Prostate gland (tissue), 2 donors: ENCODE measurements at regions not wholly inside any gene's neighbourhood (a gene's known extent, or its start where the extent isn't known, plus 50 kb on each side); places are given as distances from the start of the nearest gene placed in this dataset.

Experiments used
- DNase-seq: peaks from one replicate; pipeline ENCODE4 v3.0.0-alpha.2; 2019; ENCODE audit warnings: low spot score
- H3K27ac ChIP-seq, 2 donors: fragments of 200-600 bp; sonication (generic); 2 replicates each; pipeline ENCODE4 v1.5.1; 2017 to 2019
- H3K27me3 ChIP-seq: fragments of 200-600 bp; sonication (generic); replicated peaks from 2 replicates; pipeline ENCODE4 v1.5.1; 2019; ENCODE audit not compliant: insufficient read depth
- H3K36me3 ChIP-seq, 2 donors: fragments of 200-600 bp; sonication (generic); 1 replicate in 1 of 2; 2 replicates in 1 of 2; pipeline versions ENCODE4 v1.5.1 to v1.8.1; 2017 to 2019
- H3K4me1 ChIP-seq: fragments of 200-600 bp; sonication (generic); replicated peaks from 2 replicates; pipeline ENCODE4 v1.5.1; 2019
- H3K4me3 ChIP-seq, 2 donors: fragments of 200-600 bp; sonication (generic); 2 replicates each; pipeline ENCODE4 v1.5.1; 2017 to 2019
- H3K9me3 ChIP-seq: fragments of 200-600 bp; sonication (generic); 2 replicates; pipeline ENCODE4 v1.5.1; 2017
- POLR2A ChIP-seq: fragments of 450-650 bp; IDR thresholded peaks from one replicate; pipeline ENCODE4 v1.6.1; 2016; ENCODE audit warnings: antibody characterized with exemption, mild to moderate bottlenecking
- POLR2AphosphoS5 ChIP-seq: sonication (generic); formaldehyde crosslinking; IDR thresholded peaks from one replicate; pipeline ENCODE4 v1.6.1; 2017; ENCODE audit warnings: antibody characterized with exemption
- WGBS: methylation state at CpG from one replicate; pipeline ENCODE4 v1.1.5; 2018; 5-methylcytosine and 5-hydroxymethylcytosine counted together
- intact Hi-C: fragments of 100-400 bp; cut with DNase I; formaldehyde crosslinking; loops from one replicate; pipeline ENCODE4 v1.14.2; 2022
- TF ChIP-seq, protein P1 (sequence below), 4 experiments: fragments of 200-600 bp in 2 of 4; fragments of 450-650 bp in 2 of 4; sonication (generic) in 2 of 4; IDR thresholded peaks; 1 replicate in 3 of 4; 2 replicates in 1 of 4; pipeline ENCODE4 v1.5.1; 2016 to 2019; ENCODE audit warnings: antibody characterized with exemption in 4 of 4, mild to moderate bottlenecking in 2 of 4, moderate library complexity in 2 of 4

DNA sequence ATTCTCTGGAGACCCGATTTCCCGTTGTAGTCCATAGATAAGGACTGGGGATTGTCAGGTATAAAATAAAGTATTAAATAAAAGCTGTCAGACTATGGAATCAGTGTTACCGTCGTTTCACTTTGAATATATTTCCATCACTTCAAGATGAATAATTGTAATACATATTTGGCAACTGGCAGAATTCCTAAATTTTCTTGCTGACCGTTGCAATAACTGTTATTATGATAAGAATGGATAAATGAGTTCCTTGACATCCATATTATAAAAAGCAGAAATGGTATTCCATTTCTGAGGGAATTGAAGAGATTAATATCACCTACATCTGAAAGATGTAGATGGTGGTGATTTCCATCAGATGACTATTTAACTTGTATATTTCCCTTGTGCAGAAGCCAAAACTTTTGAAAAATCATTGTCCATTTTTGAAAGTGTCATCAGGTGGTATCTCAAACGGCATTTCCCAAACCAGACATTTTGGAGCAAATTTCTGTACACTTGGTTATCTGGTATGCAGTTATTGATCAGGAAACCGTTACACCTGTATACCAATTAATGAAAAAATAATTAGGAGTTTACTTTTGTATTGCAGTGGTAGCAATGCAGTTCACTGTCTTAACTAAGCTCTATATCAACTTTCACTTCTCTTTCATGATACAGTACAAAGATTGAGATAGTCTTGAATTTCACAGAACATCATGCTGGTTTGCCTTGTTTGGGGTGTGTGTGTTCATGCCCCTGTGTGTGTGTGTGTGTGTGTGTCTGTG is 878.5 kb downstream of the PCDH18 start:
- TF ChIP-seq POLR2A: no peak
- TF ChIP-seq, protein P1, sequence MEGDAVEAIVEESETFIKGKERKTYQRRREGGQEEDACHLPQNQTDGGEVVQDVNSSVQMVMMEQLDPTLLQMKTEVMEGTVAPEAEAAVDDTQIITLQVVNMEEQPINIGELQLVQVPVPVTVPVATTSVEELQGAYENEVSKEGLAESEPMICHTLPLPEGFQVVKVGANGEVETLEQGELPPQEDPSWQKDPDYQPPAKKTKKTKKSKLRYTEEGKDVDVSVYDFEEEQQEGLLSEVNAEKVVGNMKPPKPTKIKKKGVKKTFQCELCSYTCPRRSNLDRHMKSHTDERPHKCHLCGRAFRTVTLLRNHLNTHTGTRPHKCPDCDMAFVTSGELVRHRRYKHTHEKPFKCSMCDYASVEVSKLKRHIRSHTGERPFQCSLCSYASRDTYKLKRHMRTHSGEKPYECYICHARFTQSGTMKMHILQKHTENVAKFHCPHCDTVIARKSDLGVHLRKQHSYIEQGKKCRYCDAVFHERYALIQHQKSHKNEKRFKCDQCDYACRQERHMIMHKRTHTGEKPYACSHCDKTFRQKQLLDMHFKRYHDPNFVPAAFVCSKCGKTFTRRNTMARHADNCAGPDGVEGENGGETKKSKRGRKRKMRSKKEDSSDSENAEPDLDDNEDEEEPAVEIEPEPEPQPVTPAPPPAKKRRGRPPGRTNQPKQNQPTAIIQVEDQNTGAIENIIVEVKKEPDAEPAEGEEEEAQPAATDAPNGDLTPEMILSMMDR (IDR thresholded peaks at IDR 0.05): no peak
- no peak for TF ChIP-seq POLR2AphosphoS5
- H3K9me3 ChIP-seq: no peaks in the 10 kb centered on the region
- H3K27ac ChIP-seq: no peak overlapping the region
- WGBS: 86% methylated on average over 7 of the region's 7 CpGs
- H3K27me3 ChIP-seq: no peaks in the 10 kb centered on the region
- H3K36me3 ChIP-seq: no peaks in the 10 kb centered on the region
- DNase-seq: no peak
- no peaks in the 10 kb centered on the region for H3K4me1 ChIP-seq
- H3K4me3 ChIP-seq: no peak overlapping the region
- intact Hi-C loops: no loop called here

- TF ChIP-seq, protein P1 (IDR thresholded peaks at IDR 0.05): no peak
- TF ChIP-seq POLR2AphosphoS5 (no peak), POLR2A (no peak)
- Histone ChIP-seq H3K27me3 (no peaks in the 10 kb centered on the region), H3K4me3 (no peak overlapping the region), H3K9me3 (no peaks in the 10 kb centered on the region), H3K4me1 (no peaks in the 10 kb centered on the region), H3K36me3 (no peaks in the 10 kb centered on the region), H3K27ac (no peak overlapping the region)
- intact Hi-C loops: no loop called here
- no peak for DNase-seq
Measured at GRCh38 chr4:136651932-136652331, 880.4 kb downstream of the PCDH18 start.

DNA sequence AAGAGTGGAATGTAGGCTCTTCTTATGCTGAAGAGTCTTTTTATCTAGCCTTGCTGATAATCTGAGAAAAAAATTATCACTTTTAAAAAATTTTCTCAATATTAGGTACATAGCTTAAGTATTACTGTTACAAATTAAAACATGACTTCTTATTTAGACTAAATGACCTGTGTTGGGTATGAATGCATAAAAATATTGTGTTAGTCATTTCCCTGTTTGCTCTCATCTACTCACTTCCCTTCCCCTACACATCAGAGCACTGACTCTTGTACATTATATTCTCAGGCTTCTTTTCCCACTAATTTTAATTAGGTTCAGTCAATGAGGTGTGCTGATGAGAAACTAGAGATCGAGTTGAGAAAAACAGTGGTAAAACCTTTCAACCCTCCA is 881.0 kb downstream of the PCDH18 start:
- 78% methylated on average over 1 of the region's 1 CpG for WGBS
- H3K9me3 ChIP-seq: no peaks in the 10 kb centered on the region

DNA sequence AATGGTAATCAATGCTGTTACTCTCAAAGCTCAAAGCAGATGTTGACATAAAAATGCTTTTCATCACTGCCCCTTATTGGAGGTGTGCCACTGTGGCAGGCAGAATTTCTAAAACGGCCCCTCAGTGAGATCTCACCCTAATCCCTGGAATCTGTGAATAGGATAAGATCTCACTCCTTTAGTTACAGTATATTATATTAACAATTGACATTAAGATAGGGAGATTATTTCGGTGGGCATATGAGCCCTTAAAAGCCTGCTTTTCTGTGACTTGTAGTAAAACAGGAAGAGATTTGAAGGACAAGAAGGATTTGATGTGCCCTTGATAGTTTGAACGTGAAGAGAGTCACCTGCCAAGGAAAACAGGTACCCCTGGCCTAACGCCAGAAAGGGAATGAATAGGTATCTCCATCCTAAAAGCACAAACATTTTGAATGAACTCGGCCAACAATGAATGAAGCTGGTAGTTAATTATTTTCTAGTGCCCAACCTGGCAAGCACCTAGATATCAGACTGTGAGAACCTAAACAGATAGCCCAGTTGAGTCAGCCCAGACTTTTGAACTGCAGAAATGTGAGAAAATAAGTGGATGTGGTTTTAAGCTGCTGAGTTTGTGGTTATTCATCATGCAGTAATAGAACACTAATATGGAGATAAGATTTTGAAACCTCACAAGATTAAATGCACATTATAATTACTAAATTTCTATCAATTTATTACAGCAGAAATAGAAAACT is 881.6 kb downstream of the PCDH18 start:
- Histone ChIP-seq H3K36me3 (no peaks in the 10 kb centered on the region), H3K4me1 (no peaks in the 10 kb centered on the region), H3K4me3 (no peak overlapping the region), H3K27me3 (no peaks in the 10 kb centered on the region), H3K9me3 (no peaks in the 10 kb centered on the region), H3K27ac (no peak overlapping the region)
- intact Hi-C loops: no loop called here
- DNase-seq: no peak
- TF ChIP-seq, protein P1 (IDR thresholded peaks at IDR 0.05): no peak
- TF ChIP-seq POLR2AphosphoS5 (no peak), POLR2A (no peak)
- 25% methylated on average over 5 of the region's 5 CpGs for WGBS

More for the DNA sequence above, 881.0 kb downstream of the PCDH18 start:
- H3K27me3 ChIP-seq: no peaks in the 10 kb centered on the region
- DNase-seq: no peak
- no peak overlapping the region for H3K4me3 ChIP-seq
- H3K4me1 ChIP-seq: no peaks in the 10 kb centered on the region
- intact Hi-C loops: no loop called here
- H3K27ac ChIP-seq: no peak overlapping the region
- TF ChIP-seq POLR2AphosphoS5: no peak
- no peak for TF ChIP-seq POLR2A
- TF ChIP-seq, protein P1 (IDR thresholded peaks at IDR 0.05): no peak
- H3K36me3 ChIP-seq: no peaks in the 10 kb centered on the region

DNA sequence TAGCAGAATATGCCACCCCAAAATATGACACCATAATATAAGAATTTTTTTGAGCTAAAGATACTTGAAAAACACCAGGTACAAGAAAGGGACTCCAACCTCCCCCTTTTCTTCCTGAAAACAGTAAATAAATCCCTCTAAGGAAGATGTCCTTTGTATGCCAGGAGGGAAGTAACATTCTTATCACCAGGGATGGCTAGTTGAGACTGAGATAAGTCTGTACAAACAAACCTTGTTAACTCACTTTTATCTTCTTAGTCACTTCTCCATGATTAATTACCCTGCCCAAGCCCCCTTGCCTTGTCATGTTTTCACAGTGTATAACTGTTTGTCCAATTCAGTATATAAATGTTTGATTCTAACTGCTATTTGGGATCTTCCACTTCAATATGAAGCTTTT is 888.0 kb downstream of the PCDH18 start:
- Histone ChIP-seq H3K4me1 (no peaks in the 10 kb centered on the region), H3K4me3 (no peak overlapping the region)

More for the DNA sequence above, 888.0 kb downstream of the PCDH18 start:
- intact Hi-C loops: no loop called here
- no peaks in the 10 kb centered on the region for H3K36me3 ChIP-seq
- TF ChIP-seq POLR2AphosphoS5 (no peak), POLR2A (no peak)
- TF ChIP-seq, protein P1 (IDR thresholded peaks at IDR 0.05): no peak
- no peaks in the 10 kb centered on the region for H3K27me3 ChIP-seq
- no peaks in the 10 kb centered on the region for H3K9me3 ChIP-seq
- no peak for DNase-seq
- no peak overlapping the region for H3K27ac ChIP-seq
